Left colon (tissue), 2 donors: ENCODE measurements at regions not wholly inside any gene's neighbourhood (a gene's known extent, or its start where the extent isn't known, plus 50 kb on each side); places are given as distances from the start of the nearest gene placed in this dataset.

ENCODE experiments used
- ATAC-seq: fragments of 200-7000 bp; cut with Tn5 transposase; one replicate; pipeline ENCODE4 v1.9.1; 2020; ENCODE audit warnings: mild to moderate bottlenecking, moderate library complexity
- DNase-seq, 2 donors: peaks; one replicate each; pipeline ENCODE4 v3.0.0-alpha.2; 2020
- intact Hi-C, 2 donors: fragments of 100-400 bp; cut with DNase I in 1 of 2; cut with micrococcal nuclease in 1 of 2; formaldehyde crosslinking; loops; one replicate each; pipeline versions ENCODE4 v1.11.2 to v1.14.0; 2022; cut with DNase I, micrococcal nuclease
- donor health status: DM: no; HTN: no; CAD: no.
- donor health status: DM: yes; HTN: yes; CAD: no.

- intact Hi-C loops = no loop called here
- no peak for ATAC-seq
- DNase-seq = no peak
Observed at GRCh38 chr5:89499787-89500186, 616.8 kb upstream of the MEF2C start.

GRCh38 chr5:89498699-89499098 lies 615.7 kb upstream of the MEF2C start:
- intact Hi-C loops = no loop called here
- DNase-seq (no peak), ATAC-seq (no peak)

- ATAC-seq (no peak), DNase-seq (no peak)
- intact Hi-C loops = no loop called here
Observed at GRCh38 chr5:89493414-89493813, 610.4 kb upstream of the MEF2C start.

GRCh38 chr5:89484962-89485361 lies 602.0 kb upstream of the MEF2C start:
- intact Hi-C loops = no loop called here
- no peak for DNase-seq
- no peak for ATAC-seq

- no peak for ATAC-seq
- intact Hi-C loops = no loop called here
- no peak for DNase-seq
Observed at GRCh38 chr5:89480406-89481007, 597.5 kb upstream of the MEF2C start.

- intact Hi-C loops = no loop called here
- ATAC-seq (no peak), DNase-seq (no peak)
Observed at GRCh38 chr5:89478851-89479250, 595.9 kb upstream of the MEF2C start.

- no peak for ATAC-seq
- no peak for DNase-seq
- intact Hi-C loops = no loop called here
Observed at GRCh38 chr5:89473196-89473595, 590.2 kb upstream of the MEF2C start.

GRCh38 chr5:89471541-89471940 lies 588.6 kb upstream of the MEF2C start:
- ATAC-seq = no peak
- no peak for DNase-seq
- intact Hi-C loops = no loop called here

GRCh38 chr5:89471115-89471514 lies 588.1 kb upstream of the MEF2C start:
- no peak for DNase-seq
- ATAC-seq = no peak
- intact Hi-C loops = no loop called here

- intact Hi-C loops = no loop called here
- no peak for ATAC-seq
- DNase-seq = no peak
Observed at GRCh38 chr5:89470658-89471057, 587.7 kb upstream of the MEF2C start.

- DNase-seq = no peak
- no peak for ATAC-seq
- intact Hi-C loops = no loop called here
Observed at GRCh38 chr5:89458332-89458656, 575.3 kb upstream of the MEF2C start.

GRCh38 chr5:89457411-89458331 lies 574.7 kb upstream of the MEF2C start:
- DNase-seq (no peak), ATAC-seq (no peak)
- intact Hi-C loops = no loop called here

GRCh38 chr5:89452081-89452480 lies 569.1 kb upstream of the MEF2C start:
- ATAC-seq (no peak), DNase-seq (no peak)
- intact Hi-C loops = no loop called here

GRCh38 chr5:89451263-89451662 lies 568.3 kb upstream of the MEF2C start:
- ATAC-seq (no peak), DNase-seq (no peak)
- intact Hi-C loops = no loop called here

- DNase-seq = no peak
- intact Hi-C loops = no loop called here
Observed at GRCh38 chr5:89450149-89450538, 567.2 kb upstream of the MEF2C start.

GRCh38 chr5:89449392-89450148 lies 566.6 kb upstream of the MEF2C start:
- ATAC-seq (no peak), DNase-seq (no peak)
- intact Hi-C loops = no loop called here

More at GRCh38 chr5:89450149-89450538, 567.2 kb upstream of the MEF2C start:
- no peak for ATAC-seq

- intact Hi-C loops = no loop called here
- no peak for DNase-seq
- no peak for ATAC-seq
Observed at GRCh38 chr5:89447027-89447426, 564.0 kb upstream of the MEF2C start.

GRCh38 chr5:89445106-89445745 lies 562.2 kb upstream of the MEF2C start:
- peak; percentile 10 to 21 for DNase-seq
- intact Hi-C loops = no loop called here
- no peak for ATAC-seq

GRCh38 chr5:89444088-89444487 lies 561.1 kb upstream of the MEF2C start:
- no peak for ATAC-seq
- intact Hi-C loops = no loop called here
- no peak for DNase-seq

GRCh38 chr5:89443508-89443907 lies 560.5 kb upstream of the MEF2C start:
- intact Hi-C loops = no loop called here
- no peak for DNase-seq
- no peak for ATAC-seq
